ENCODE measurements at regions not wholly inside any gene's neighbourhood (a gene's known extent, or its start where the extent isn't known, plus 50 kb on each side); places are given as distances from the start of the nearest gene placed in this dataset.

- WGBS (ENCODE audit: insufficient coverage, insufficient replicate concordance, low lambda C conversion rate, missing lambda C conversion rate) = 50% methylated on average over 4 of the region's 4 CpGs
- CTCF ChIA-PET = interaction anchor here (0.6 to 1.0 kb wide), 2 partner anchors 32 to 63 kb away, joined by 3 to 4 read pairs; no protein-coding TSS in a partner anchor
Measured at GRCh38 chr9:89718651-89719050, 113.8 kb downstream of the GADD45G start.

More at GRCh38 chr9:89718651-89719050, 113.8 kb downstream of the GADD45G start:
- Histone ChIP-seq H3K9ac (ENCODE audit: control insufficient read depth, insufficient read depth, low read length) (no peak overlapping the region), H4K20me1 (ENCODE audit: control insufficient read depth, insufficient read depth) (no peaks in the 10 kb centered on the region), H3K27ac (ENCODE audit: control insufficient read depth, insufficient read depth) (no peak overlapping the region), H3K36me3 (ENCODE audit: control insufficient read depth in 2 of 2, insufficient read depth in 2 of 2, low read length in 1 of 2) (no peaks in the 10 kb centered on the region), H3K4me3 (no peak overlapping the region), H3K9me3 (replicated peaks; ENCODE audit: control insufficient read depth, insufficient read depth, low read length) (no peaks in the 10 kb centered on the region), H3K4me2 (ENCODE audit: control insufficient read depth, insufficient read depth) (no peak overlapping the region), H3K79me2 (ENCODE audit: control insufficient read depth, insufficient read depth, low read length) (no peaks in the 10 kb centered on the region), H3K4me1 (ENCODE audit: control insufficient read depth, insufficient read depth, low read length) (peaks cover 7% of the 10 kb centered on the region; the same call in 1 of the 2 replicates), H2AFZ (ENCODE audit: control insufficient read depth, low read depth, low read length) (no peak overlapping the region), H3K27me3 (replicated peaks in 1 of 2; ENCODE audit: control insufficient read depth in 2 of 2, insufficient read depth in 2 of 2, low read length in 1 of 2) (no peaks in the 10 kb centered on the region)
- ChIA-PET RAD21 (ENCODE audit: unreplicated experiment) (no interaction called here), POLR2A (no interaction called here), SMC1A (ENCODE audit: uncharacterized antibody, unreplicated experiment) (interaction anchor here (1.2 to 1.4 kb wide), 3 partner anchors 9 to 24 kb away, joined by 3 read pairs; no protein-coding TSS in a partner anchor)
- ATAC-seq (no peak), DNase-seq (ENCODE audit: low read depth, low spot score) (no peak), FAIRE-seq (no peak)
- TF ChIP-seq ATF2 (IDR thresholded peaks at IDR 0.05; ENCODE audit: low read length) = no peak
- no peak for TF ChIP-seq NBN (IDR thresholded peaks at IDR 0.05)
- TF ChIP-seq EED (IDR thresholded peaks at IDR 0.05; ENCODE audit: low read depth) = no peak
- no peak for TF ChIP-seq JUND (IDR thresholded peaks at IDR 0.05; ENCODE audit: low read depth, low read length)
- TF ChIP-seq RELA (IDR thresholded peaks at IDR 0.05; ENCODE audit: borderline replicate concordance, partially characterized antibody) = no peak
- TF ChIP-seq IRF3 (IDR thresholded peaks at IDR 0.05) = no peak
- no peak for TF ChIP-seq SMC3 (IDR thresholded peaks at IDR 0.05; ENCODE audit: borderline replicate concordance, low read length)
- intact Hi-C loops (cut with micrococcal nuclease; ENCODE audit: unreplicated experiment) = no loop called here
- in situ Hi-C loops (cut with MboI) = no loop called here
- no TSS peak for BruUV-seq (replicated peaks)
